PFSK-1 (cell line): ENCODE measurements at regions not wholly inside any gene's neighbourhood (a gene's known extent, or its start where the extent isn't known, plus 50 kb on each side); places are given as distances from the start of the nearest gene placed in this dataset.

Experiments used
- FOXP2 ChIP-seq: optimal IDR thresholded peaks from 2 replicates; pipeline ENCODE3; 2011; ENCODE audit warnings: borderline replicate concordance, control low read depth, inconsistent platforms; ENCODE audit not compliant: insufficient read depth; ENCODE audit errors: extremely low read length, extremely low read depth
- POLR2AphosphoS5 ChIP-seq: IDR thresholded peaks from 2 replicates; pipeline ENCODE4 v1.6.1; 2012; ENCODE audit warnings: low read depth, mild to moderate bottlenecking, control low read depth, low read length, moderate library complexity
- SIN3A ChIP-seq: IDR thresholded peaks from 2 replicates; pipeline ENCODE4 v1.6.1; 2012; ENCODE audit warnings: mild to moderate bottlenecking, low read length, moderate library complexity, borderline replicate concordance; ENCODE audit not compliant: insufficient read depth
- TAF1 ChIP-seq: IDR thresholded peaks from 2 replicates; pipeline ENCODE4 v1.6.1; 2012; ENCODE audit warnings: low read length, control low read depth, borderline replicate concordance; ENCODE audit not compliant: insufficient read depth
- TF ChIP-seq, protein P1 (sequence below), 2 experiments: IDR thresholded peaks; 2 replicates each; pipeline versions ENCODE4 v1.6.1 to v1.8.0; 2011 to 2012; ENCODE audit warnings: low read depth in 2 of 2, low read length in 2 of 2, control low read depth in 1 of 2, inconsistent platforms in 1 of 2, mild to moderate bottlenecking in 1 of 2, moderate library complexity in 1 of 2; ENCODE audit not compliant: insufficient read depth in 1 of 2

GRCh38 chr17:69709441-69709840 is 294.9 kb downstream of the MAP2K6 start:
- TF ChIP-seq SIN3A: no peak
- TF ChIP-seq, protein P1, sequence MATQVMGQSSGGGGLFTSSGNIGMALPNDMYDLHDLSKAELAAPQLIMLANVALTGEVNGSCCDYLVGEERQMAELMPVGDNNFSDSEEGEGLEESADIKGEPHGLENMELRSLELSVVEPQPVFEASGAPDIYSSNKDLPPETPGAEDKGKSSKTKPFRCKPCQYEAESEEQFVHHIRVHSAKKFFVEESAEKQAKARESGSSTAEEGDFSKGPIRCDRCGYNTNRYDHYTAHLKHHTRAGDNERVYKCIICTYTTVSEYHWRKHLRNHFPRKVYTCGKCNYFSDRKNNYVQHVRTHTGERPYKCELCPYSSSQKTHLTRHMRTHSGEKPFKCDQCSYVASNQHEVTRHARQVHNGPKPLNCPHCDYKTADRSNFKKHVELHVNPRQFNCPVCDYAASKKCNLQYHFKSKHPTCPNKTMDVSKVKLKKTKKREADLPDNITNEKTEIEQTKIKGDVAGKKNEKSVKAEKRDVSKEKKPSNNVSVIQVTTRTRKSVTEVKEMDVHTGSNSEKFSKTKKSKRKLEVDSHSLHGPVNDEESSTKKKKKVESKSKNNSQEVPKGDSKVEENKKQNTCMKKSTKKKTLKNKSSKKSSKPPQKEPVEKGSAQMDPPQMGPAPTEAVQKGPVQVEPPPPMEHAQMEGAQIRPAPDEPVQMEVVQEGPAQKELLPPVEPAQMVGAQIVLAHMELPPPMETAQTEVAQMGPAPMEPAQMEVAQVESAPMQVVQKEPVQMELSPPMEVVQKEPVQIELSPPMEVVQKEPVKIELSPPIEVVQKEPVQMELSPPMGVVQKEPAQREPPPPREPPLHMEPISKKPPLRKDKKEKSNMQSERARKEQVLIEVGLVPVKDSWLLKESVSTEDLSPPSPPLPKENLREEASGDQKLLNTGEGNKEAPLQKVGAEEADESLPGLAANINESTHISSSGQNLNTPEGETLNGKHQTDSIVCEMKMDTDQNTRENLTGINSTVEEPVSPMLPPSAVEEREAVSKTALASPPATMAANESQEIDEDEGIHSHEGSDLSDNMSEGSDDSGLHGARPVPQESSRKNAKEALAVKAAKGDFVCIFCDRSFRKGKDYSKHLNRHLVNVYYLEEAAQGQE (IDR thresholded peaks at IDR 0.05; ENCODE audit: insufficient read depth in 1 of 2, low read depth in 2 of 2, low read length in 2 of 2): no peak
- no peak for TF ChIP-seq FOXP2
- TF ChIP-seq POLR2AphosphoS5: no peak
- TF ChIP-seq TAF1: no peak

DNA sequence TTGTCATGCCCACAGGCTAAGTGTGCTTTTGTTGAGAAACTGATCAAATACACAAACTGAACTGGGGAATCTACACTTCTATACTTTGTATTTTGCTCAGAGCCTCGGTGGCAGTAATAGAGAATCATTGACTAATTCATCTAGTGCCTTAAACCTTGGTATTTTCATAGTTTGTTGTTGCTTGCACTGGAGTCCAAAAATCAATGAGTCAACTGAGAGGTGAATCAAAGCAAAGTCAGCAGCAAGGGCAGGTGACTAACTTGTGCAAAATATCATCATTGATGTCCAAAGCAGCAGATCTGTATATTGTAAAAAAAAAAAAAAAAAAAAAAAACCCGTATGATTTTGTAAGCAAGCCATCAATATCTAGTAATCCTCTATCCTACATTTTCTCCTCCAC is 296.4 kb downstream of the MAP2K6 start:
- TF ChIP-seq POLR2AphosphoS5: no peak
- no peak for TF ChIP-seq TAF1
- TF ChIP-seq FOXP2: no peak
- TF ChIP-seq SIN3A: no peak
- TF ChIP-seq, protein P1 (IDR thresholded peaks at IDR 0.05; ENCODE audit: insufficient read depth in 1 of 2, low read depth in 2 of 2, low read length in 2 of 2): no peak

DNA sequence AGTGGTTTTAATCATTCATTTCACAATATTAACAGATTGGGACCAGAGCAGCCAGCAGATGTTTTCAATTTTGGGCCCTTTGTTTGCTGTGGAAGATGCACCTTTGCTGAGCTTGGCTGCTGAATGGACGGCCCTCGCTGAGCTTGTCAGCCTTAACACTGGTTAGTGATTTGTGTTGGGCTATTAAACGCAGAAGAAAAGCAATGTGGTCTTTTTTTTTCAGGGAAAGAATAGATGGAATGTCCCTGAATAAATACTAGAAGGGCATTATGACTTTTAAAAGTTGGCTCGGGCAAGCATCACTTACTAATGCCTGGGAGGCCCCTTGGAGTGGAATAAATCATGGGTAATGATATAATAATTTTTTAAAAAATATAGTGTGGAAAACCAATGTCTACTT is 297.0 kb downstream of the MAP2K6 start:
- no peak for TF ChIP-seq POLR2AphosphoS5
- TF ChIP-seq FOXP2: no peak
- no peak for TF ChIP-seq SIN3A

DNA sequence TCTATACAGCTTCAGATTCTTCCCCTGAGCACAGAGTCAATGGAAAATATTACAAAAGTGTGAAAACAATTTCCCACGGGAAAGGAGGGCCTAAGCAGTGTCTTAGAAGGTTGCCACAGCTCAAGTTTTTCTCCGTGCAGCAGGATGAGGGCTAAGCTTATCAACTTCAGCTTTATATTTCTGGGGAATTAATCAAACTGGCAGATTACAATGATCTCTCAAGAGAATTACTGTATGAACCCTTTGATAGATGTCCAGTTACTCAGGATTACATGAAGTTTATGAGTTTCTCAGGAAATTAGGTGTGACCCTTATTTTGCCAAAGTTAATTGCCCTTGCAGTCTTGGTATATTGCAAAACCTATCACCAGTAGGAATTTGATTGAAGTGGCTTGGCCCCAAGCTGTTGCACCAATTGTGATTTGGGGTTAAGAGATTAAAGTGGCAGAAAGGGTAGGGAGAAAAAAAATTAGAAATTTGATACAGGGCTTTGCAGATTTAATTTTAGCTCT is 298.4 kb downstream of the MAP2K6 start:
- TF ChIP-seq, protein P1 (IDR thresholded peaks at IDR 0.05; ENCODE audit: insufficient read depth in 1 of 2, low read depth in 2 of 2, low read length in 2 of 2): no peak
- TF ChIP-seq FOXP2: no peak

GRCh38 chr17:69713815-69714214 is 299.3 kb downstream of the MAP2K6 start:
- no peak for TF ChIP-seq TAF1
- TF ChIP-seq, protein P1 (IDR thresholded peaks at IDR 0.05; ENCODE audit: insufficient read depth in 1 of 2, low read depth in 2 of 2, low read length in 2 of 2): no peak
- TF ChIP-seq SIN3A: no peak
- no peak for TF ChIP-seq POLR2AphosphoS5
- no peak for TF ChIP-seq FOXP2
